ENCODE measurements at regions not wholly inside any gene's neighbourhood (a gene's known extent, or its start where the extent isn't known, plus 50 kb on each side); places are given as distances from the start of the nearest gene placed in this dataset.

GRCh38 chr2:217434180-217434975 lies 568.4 kb downstream of the TNS1 start:
- TF ChIP-seq POLR2A (IDR thresholded peaks at IDR 0.05) (peak; percentile 8), CTCF (IDR thresholded peaks at IDR 0.05) (no peak)

Measured in prostate gland (tissue), 2 donors.